Thyroid gland (tissue), 4 donors: ENCODE measurements at regions not wholly inside any gene's neighbourhood (a gene's known extent, or its start where the extent isn't known, plus 50 kb on each side); places are given as distances from the start of the nearest gene placed in this dataset.

ENCODE experiments used
- POLR2A ChIP-seq, 2 donors: fragments of 450-650 bp; IDR thresholded peaks; one replicate each; pipeline ENCODE4 v1.6.1; 2017; ENCODE audit warnings: antibody characterized with exemption in 2 of 2, mild to moderate bottlenecking in 2 of 2, moderate library complexity in 1 of 2
- TF ChIP-seq, protein P1 (sequence below), 6 experiments: fragments of 200-600 bp in 3 of 6; fragments of 450-650 bp in 3 of 6; sonication (generic) in 3 of 6; IDR thresholded peaks; one replicate each; pipeline ENCODE4 v1.5.1; 2016 to 2019; ENCODE audit warnings: antibody characterized with exemption in 6 of 6, mild to moderate bottlenecking in 2 of 6, inconsistent platforms in 1 of 6, moderate library complexity in 1 of 6

DNA sequence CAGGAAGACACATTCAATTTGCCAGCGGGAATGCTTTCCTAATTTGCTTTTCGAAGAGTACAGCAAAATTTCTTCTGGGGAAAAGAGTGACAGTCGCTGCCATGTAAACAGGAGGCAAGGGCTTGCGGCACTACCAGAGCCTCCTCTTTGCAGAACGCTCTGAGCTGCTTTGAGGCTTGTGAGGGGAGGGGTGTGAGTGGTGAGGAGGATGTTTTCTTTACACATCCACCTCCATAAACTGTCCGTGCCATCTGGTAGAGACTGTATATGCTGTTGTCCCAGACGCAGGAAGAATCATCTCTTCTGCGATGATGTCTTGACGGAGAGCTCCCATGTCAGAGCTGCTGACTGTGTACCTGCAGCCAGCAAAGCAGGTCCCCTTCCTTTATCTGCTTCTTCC lies 138.0 kb downstream of the SOCS6 start:
- TF ChIP-seq, protein P1, sequence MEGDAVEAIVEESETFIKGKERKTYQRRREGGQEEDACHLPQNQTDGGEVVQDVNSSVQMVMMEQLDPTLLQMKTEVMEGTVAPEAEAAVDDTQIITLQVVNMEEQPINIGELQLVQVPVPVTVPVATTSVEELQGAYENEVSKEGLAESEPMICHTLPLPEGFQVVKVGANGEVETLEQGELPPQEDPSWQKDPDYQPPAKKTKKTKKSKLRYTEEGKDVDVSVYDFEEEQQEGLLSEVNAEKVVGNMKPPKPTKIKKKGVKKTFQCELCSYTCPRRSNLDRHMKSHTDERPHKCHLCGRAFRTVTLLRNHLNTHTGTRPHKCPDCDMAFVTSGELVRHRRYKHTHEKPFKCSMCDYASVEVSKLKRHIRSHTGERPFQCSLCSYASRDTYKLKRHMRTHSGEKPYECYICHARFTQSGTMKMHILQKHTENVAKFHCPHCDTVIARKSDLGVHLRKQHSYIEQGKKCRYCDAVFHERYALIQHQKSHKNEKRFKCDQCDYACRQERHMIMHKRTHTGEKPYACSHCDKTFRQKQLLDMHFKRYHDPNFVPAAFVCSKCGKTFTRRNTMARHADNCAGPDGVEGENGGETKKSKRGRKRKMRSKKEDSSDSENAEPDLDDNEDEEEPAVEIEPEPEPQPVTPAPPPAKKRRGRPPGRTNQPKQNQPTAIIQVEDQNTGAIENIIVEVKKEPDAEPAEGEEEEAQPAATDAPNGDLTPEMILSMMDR (IDR thresholded peaks at IDR 0.05), result no peak
- no peak for TF ChIP-seq POLR2A (IDR thresholded peaks at IDR 0.05)
